Activated CD8-positive, alpha-beta T cell treated with anti-CD3 and anti-CD28 coated beads for 36 hours (primary cell): ENCODE measurements at regions not wholly inside any gene's neighbourhood (a gene's known extent, or its start where the extent isn't known, plus 50 kb on each side); places are given as distances from the start of the nearest gene placed in this dataset.

Experiments used
- ATAC-seq: fragments of 200-7000 bp; cut with Tn5 transposase; one replicate; pipeline ENCODE4 v1.10.0; 2021; ENCODE audit warnings: mild to moderate bottlenecking, moderate library complexity
- CTCF ChIA-PET: fragments of 350-600 bp; sonication (Branson Sonifier 250); formaldehyde crosslinking; loops from one replicate; lab custom pipeline; 2021; ENCODE audit warnings: antibody characterized with exemption; lab: Charles Lee
- POLR2A ChIA-PET: fragments of 350-600 bp; sonication (Branson Sonifier 250); formaldehyde crosslinking; loops from one replicate; lab custom pipeline; 2021; ENCODE audit warnings: antibody characterized with exemption; lab: Charles Lee
- DNase-seq: peaks from one replicate; pipeline ENCODE4 v3.0.0-alpha.2; 2020
- H3K27ac Mint-ChIP-seq: one replicate; pipeline ENCODE4 v1.8.0; 2021; ENCODE audit warnings: mild to moderate bottlenecking, mixed read lengths
- H3K27me3 Mint-ChIP-seq: one replicate; pipeline ENCODE4 v1.8.0; 2021; ENCODE audit warnings: mixed read lengths
- H3K36me3 Mint-ChIP-seq: one replicate; pipeline ENCODE4 v1.8.0; 2021; ENCODE audit warnings: low read depth, mixed read lengths
- H3K4me1 Mint-ChIP-seq: one replicate; pipeline ENCODE4 v1.8.0; 2021; ENCODE audit warnings: low read depth, mixed read lengths
- H3K4me3 Mint-ChIP-seq: one replicate; pipeline ENCODE4 v1.8.0; 2021; ENCODE audit warnings: mild to moderate bottlenecking, moderate library complexity, mixed read lengths
- H3K9me3 Mint-ChIP-seq: one replicate; pipeline ENCODE4 v1.8.0; 2021; ENCODE audit warnings: mixed read lengths
- CTCF ChIP-seq: fragments of 200-600 bp; IDR thresholded peaks from one replicate; pipeline ENCODE4 v1.8.0; 2022; ENCODE audit warnings: antibody characterized with exemption, mild to moderate bottlenecking
- intact Hi-C: fragments of 100-400 bp; cut with micrococcal nuclease; formaldehyde crosslinking; loops from one replicate; pipeline ENCODE4 v1.10.0; 2022

- no peak overlapping the region for H3K4me3 Mint-ChIP-seq
Measured at GRCh38 chr2:185633621-185634020, 105.0 kb upstream of the FSIP2 start.

GRCh38 chr2:185638771-185639170 lies 99.8 kb upstream of the FSIP2 start:
- Mint-ChIP-seq H3K9me3 (no peaks in the 10 kb centered on the region), H3K27ac (no peak overlapping the region), H3K27me3 (no peaks in the 10 kb centered on the region), H3K4me1 (no peaks in the 10 kb centered on the region), H3K4me3 (no peak overlapping the region), H3K36me3 (no peaks in the 10 kb centered on the region)
- DNase-seq (no peak), ATAC-seq (no peak)
- ChIA-PET POLR2A (no interaction called here), CTCF (no interaction called here)
- no peak for TF ChIP-seq CTCF
- intact Hi-C loops, result no loop called here

More at GRCh38 chr2:185633621-185634020, 105.0 kb upstream of the FSIP2 start:
- Mint-ChIP-seq H3K36me3 (no peaks in the 10 kb centered on the region), H3K27ac (no peak overlapping the region), H3K27me3 (no peaks in the 10 kb centered on the region), H3K9me3 (no peaks in the 10 kb centered on the region), H3K4me1 (no peaks in the 10 kb centered on the region)
- TF ChIP-seq CTCF, result no peak
- intact Hi-C loops, result no loop called here
- DNase-seq (no peak), ATAC-seq (no peak)
- ChIA-PET POLR2A (no interaction called here), CTCF (no interaction called here)

- no peak overlapping the region for H3K4me3 Mint-ChIP-seq
- ATAC-seq (no peak), DNase-seq (no peak)
- no peaks in the 10 kb centered on the region for H3K4me1 Mint-ChIP-seq
- H3K36me3 Mint-ChIP-seq, result no peaks in the 10 kb centered on the region
- no peaks in the 10 kb centered on the region for H3K9me3 Mint-ChIP-seq
- TF ChIP-seq CTCF, result no peak
- intact Hi-C loops, result no loop called here
- CTCF ChIA-PET, result no interaction called here
- POLR2A ChIA-PET, result no interaction called here
- no peaks in the 10 kb centered on the region for H3K27me3 Mint-ChIP-seq
- no peak overlapping the region for H3K27ac Mint-ChIP-seq
Measured at GRCh38 chr2:185640588-185640987, 98.0 kb upstream of the FSIP2 start.

- intact Hi-C loops, result no loop called here
- no peak for TF ChIP-seq CTCF
- no peaks in the 10 kb centered on the region for H3K27me3 Mint-ChIP-seq
- no peaks in the 10 kb centered on the region for H3K4me1 Mint-ChIP-seq
- no peaks in the 10 kb centered on the region for H3K36me3 Mint-ChIP-seq
- POLR2A ChIA-PET, result no interaction called here
- no peak for DNase-seq
- no peak for ATAC-seq
- H3K27ac Mint-ChIP-seq, result no peak overlapping the region
- H3K4me3 Mint-ChIP-seq, result no peak overlapping the region
- CTCF ChIA-PET, result no interaction called here
- H3K9me3 Mint-ChIP-seq, result peaks cover 1% of the 10 kb centered on the region
Measured at GRCh38 chr2:185643434-185643833, 95.2 kb upstream of the FSIP2 start.

- DNase-seq (no peak), ATAC-seq (no peak)
- TF ChIP-seq CTCF, result no peak
- peaks cover 1% of the 10 kb centered on the region for H3K9me3 Mint-ChIP-seq
- H3K27ac Mint-ChIP-seq, result no peak overlapping the region
- H3K27me3 Mint-ChIP-seq, result no peaks in the 10 kb centered on the region
- POLR2A ChIA-PET, result no interaction called here
- H3K36me3 Mint-ChIP-seq, result no peaks in the 10 kb centered on the region
- H3K4me3 Mint-ChIP-seq, result no peak overlapping the region
- CTCF ChIA-PET, result no interaction called here
- intact Hi-C loops, result no loop called here
- no peaks in the 10 kb centered on the region for H3K4me1 Mint-ChIP-seq
Measured at GRCh38 chr2:185644828-185645227, 93.8 kb upstream of the FSIP2 start.
